ENCODE measurements at regions not wholly inside any gene's neighbourhood (a gene's known extent, or its start where the extent isn't known, plus 50 kb on each side); places are given as distances from the start of the nearest gene placed in this dataset.

- intact Hi-C loops (cut with DNase I): no loop called here
- Histone ChIP-seq H3K36me3 (ENCODE audit: control insufficient read depth in 2 of 3, insufficient read depth in 3 of 3, low read length in 3 of 3) (no peaks in the 10 kb centered on the region), H3K9me3 (ENCODE audit: control insufficient read depth in 2 of 3, insufficient read depth in 1 of 3, low read length in 3 of 3) (no peaks in the 10 kb centered on the region), H3K4me1 (ENCODE audit: control insufficient read depth in 2 of 3, insufficient read depth in 2 of 3, low read depth in 1 of 3, low read length in 3 of 3) (no peaks in the 10 kb centered on the region), H3K27me3 (ENCODE audit: control insufficient read depth, insufficient read depth, low read length) (no peaks in the 10 kb centered on the region), H3K27ac (ENCODE audit: low read depth in 2 of 2, low read length in 2 of 2) (no peak overlapping the region), H3K4me3 (ENCODE audit: low read length in 3 of 3) (no peak overlapping the region), H3K9ac (ENCODE audit: low read length in 3 of 3) (no peak overlapping the region)
- no peak for TF ChIP-seq CTCF (IDR thresholded peaks at IDR 0.05; ENCODE audit: borderline replicate concordance, extremely low read depth, insufficient read depth)
- DNase-seq (no peak), FAIRE-seq (no peak)
These were observed 324.1 kb downstream of the CDH10 start for GRCh38 chr5:24320643-24321042.

GRCh38 chr5:24325306-24325832, 319.4 kb downstream of the CDH10 start:
- no peak overlapping the region for H3K4me3 ChIP-seq (ENCODE audit: low read length in 3 of 3)
- no peaks in the 10 kb centered on the region for H3K4me1 ChIP-seq (ENCODE audit: control insufficient read depth in 2 of 3, insufficient read depth in 2 of 3, low read depth in 1 of 3, low read length in 3 of 3)
- no peak overlapping the region for H3K27ac ChIP-seq (ENCODE audit: low read depth in 2 of 2, low read length in 2 of 2)
- no peaks in the 10 kb centered on the region for H3K36me3 ChIP-seq (ENCODE audit: control insufficient read depth in 2 of 3, insufficient read depth in 3 of 3, low read length in 3 of 3)
- no peak overlapping the region for H3K9ac ChIP-seq (ENCODE audit: low read length in 3 of 3)
- no peak for DNase-seq
- H3K9me3 ChIP-seq (ENCODE audit: control insufficient read depth in 2 of 3, insufficient read depth in 1 of 3, low read length in 3 of 3): no peaks in the 10 kb centered on the region
- FAIRE-seq: no peak
- no peaks in the 10 kb centered on the region for H3K27me3 ChIP-seq (ENCODE audit: control insufficient read depth, insufficient read depth, low read length)
- TF ChIP-seq CTCF (IDR thresholded peaks at IDR 0.05; ENCODE audit: borderline replicate concordance, extremely low read depth, insufficient read depth): no peak
- intact Hi-C loops (cut with DNase I): no loop called here

GRCh38 chr5:24331531-24331930, 313.2 kb downstream of the CDH10 start:
- intact Hi-C loops (cut with DNase I): no loop called here
- no peaks in the 10 kb centered on the region for H3K9me3 ChIP-seq (ENCODE audit: control insufficient read depth in 2 of 3, insufficient read depth in 1 of 3, low read length in 3 of 3)
- H3K36me3 ChIP-seq (ENCODE audit: control insufficient read depth in 2 of 3, insufficient read depth in 3 of 3, low read length in 3 of 3): no peaks in the 10 kb centered on the region
- no peak overlapping the region for H3K27ac ChIP-seq (ENCODE audit: low read depth in 2 of 2, low read length in 2 of 2)
- H3K4me1 ChIP-seq (ENCODE audit: control insufficient read depth in 2 of 3, insufficient read depth in 2 of 3, low read depth in 1 of 3, low read length in 3 of 3): no peaks in the 10 kb centered on the region
- H3K27me3 ChIP-seq (ENCODE audit: control insufficient read depth, insufficient read depth, low read length): no peaks in the 10 kb centered on the region
- no peak overlapping the region for H3K4me3 ChIP-seq (ENCODE audit: low read length in 3 of 3)
- DNase-seq (no peak), FAIRE-seq (no peak)
- H3K9ac ChIP-seq (ENCODE audit: low read length in 3 of 3): no peak overlapping the region
- no peak for TF ChIP-seq CTCF (IDR thresholded peaks at IDR 0.05; ENCODE audit: borderline replicate concordance, extremely low read depth, insufficient read depth)

- intact Hi-C loops (cut with DNase I): no loop called here
- Histone ChIP-seq H3K9ac (ENCODE audit: low read length in 3 of 3) (no peak overlapping the region), H3K9me3 (ENCODE audit: control insufficient read depth in 2 of 3, insufficient read depth in 1 of 3, low read length in 3 of 3) (no peaks in the 10 kb centered on the region), H3K36me3 (ENCODE audit: control insufficient read depth in 2 of 3, insufficient read depth in 3 of 3, low read length in 3 of 3) (no peaks in the 10 kb centered on the region), H3K27ac (ENCODE audit: low read depth in 2 of 2, low read length in 2 of 2) (no peak overlapping the region), H3K4me3 (ENCODE audit: low read length in 3 of 3) (no peak overlapping the region), H3K27me3 (ENCODE audit: control insufficient read depth, insufficient read depth, low read length) (no peaks in the 10 kb centered on the region), H3K4me1 (ENCODE audit: control insufficient read depth in 2 of 3, insufficient read depth in 2 of 3, low read depth in 1 of 3, low read length in 3 of 3) (no peaks in the 10 kb centered on the region)
- no peak for FAIRE-seq
- TF ChIP-seq CTCF (IDR thresholded peaks at IDR 0.05; ENCODE audit: borderline replicate concordance, extremely low read depth, insufficient read depth): no peak
- DNase-seq: no peak
These were observed 297.6 kb downstream of the CDH10 start for GRCh38 chr5:24347158-24347557.
